ENCODE measurements at regions not wholly inside any gene's neighbourhood (a gene's known extent, or its start where the extent isn't known, plus 50 kb on each side); places are given as distances from the start of the nearest gene placed in this dataset.

DNA sequence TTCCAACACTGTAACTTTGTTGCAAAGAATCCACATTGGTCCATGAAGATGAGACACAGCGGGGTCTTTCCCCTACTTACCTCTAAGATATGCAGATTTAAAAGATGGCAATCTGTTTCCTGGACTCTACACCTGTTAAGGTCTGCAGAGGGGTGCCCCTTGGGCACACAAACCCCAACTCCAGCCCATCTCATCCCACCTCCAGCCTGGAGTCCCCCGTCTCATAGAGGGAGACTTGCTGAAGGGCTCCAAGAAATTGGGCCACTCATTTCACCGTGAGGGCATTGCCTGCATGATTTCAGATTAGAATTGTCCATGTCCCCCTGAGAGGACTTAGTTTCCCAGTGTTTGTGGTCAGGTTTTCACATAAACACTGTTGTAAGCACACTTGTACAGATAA lies 365.7 kb downstream of the IRX2 start (continued):
- TF ChIP-seq CREB1 (IDR thresholded peaks at IDR 0.05): no peak
- TF ChIP-seq, protein P1, sequence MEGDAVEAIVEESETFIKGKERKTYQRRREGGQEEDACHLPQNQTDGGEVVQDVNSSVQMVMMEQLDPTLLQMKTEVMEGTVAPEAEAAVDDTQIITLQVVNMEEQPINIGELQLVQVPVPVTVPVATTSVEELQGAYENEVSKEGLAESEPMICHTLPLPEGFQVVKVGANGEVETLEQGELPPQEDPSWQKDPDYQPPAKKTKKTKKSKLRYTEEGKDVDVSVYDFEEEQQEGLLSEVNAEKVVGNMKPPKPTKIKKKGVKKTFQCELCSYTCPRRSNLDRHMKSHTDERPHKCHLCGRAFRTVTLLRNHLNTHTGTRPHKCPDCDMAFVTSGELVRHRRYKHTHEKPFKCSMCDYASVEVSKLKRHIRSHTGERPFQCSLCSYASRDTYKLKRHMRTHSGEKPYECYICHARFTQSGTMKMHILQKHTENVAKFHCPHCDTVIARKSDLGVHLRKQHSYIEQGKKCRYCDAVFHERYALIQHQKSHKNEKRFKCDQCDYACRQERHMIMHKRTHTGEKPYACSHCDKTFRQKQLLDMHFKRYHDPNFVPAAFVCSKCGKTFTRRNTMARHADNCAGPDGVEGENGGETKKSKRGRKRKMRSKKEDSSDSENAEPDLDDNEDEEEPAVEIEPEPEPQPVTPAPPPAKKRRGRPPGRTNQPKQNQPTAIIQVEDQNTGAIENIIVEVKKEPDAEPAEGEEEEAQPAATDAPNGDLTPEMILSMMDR (IDR thresholded peaks at IDR 0.05; ENCODE audit: control extremely low read depth in 1 of 3, insufficient read depth in 1 of 3, low read depth in 1 of 3, low read length in 3 of 3): no peak
- no peak for TF ChIP-seq NRF1 (IDR thresholded peaks at IDR 0.05; ENCODE audit: low read depth, low read length)
- TF ChIP-seq YY1 (IDR thresholded peaks at IDR 0.05; ENCODE audit: low read depth, low read length): no peak
- TF ChIP-seq SRF (IDR thresholded peaks at IDR 0.05; ENCODE audit: low read depth, low read length): no peak
- TF ChIP-seq, protein P2, sequence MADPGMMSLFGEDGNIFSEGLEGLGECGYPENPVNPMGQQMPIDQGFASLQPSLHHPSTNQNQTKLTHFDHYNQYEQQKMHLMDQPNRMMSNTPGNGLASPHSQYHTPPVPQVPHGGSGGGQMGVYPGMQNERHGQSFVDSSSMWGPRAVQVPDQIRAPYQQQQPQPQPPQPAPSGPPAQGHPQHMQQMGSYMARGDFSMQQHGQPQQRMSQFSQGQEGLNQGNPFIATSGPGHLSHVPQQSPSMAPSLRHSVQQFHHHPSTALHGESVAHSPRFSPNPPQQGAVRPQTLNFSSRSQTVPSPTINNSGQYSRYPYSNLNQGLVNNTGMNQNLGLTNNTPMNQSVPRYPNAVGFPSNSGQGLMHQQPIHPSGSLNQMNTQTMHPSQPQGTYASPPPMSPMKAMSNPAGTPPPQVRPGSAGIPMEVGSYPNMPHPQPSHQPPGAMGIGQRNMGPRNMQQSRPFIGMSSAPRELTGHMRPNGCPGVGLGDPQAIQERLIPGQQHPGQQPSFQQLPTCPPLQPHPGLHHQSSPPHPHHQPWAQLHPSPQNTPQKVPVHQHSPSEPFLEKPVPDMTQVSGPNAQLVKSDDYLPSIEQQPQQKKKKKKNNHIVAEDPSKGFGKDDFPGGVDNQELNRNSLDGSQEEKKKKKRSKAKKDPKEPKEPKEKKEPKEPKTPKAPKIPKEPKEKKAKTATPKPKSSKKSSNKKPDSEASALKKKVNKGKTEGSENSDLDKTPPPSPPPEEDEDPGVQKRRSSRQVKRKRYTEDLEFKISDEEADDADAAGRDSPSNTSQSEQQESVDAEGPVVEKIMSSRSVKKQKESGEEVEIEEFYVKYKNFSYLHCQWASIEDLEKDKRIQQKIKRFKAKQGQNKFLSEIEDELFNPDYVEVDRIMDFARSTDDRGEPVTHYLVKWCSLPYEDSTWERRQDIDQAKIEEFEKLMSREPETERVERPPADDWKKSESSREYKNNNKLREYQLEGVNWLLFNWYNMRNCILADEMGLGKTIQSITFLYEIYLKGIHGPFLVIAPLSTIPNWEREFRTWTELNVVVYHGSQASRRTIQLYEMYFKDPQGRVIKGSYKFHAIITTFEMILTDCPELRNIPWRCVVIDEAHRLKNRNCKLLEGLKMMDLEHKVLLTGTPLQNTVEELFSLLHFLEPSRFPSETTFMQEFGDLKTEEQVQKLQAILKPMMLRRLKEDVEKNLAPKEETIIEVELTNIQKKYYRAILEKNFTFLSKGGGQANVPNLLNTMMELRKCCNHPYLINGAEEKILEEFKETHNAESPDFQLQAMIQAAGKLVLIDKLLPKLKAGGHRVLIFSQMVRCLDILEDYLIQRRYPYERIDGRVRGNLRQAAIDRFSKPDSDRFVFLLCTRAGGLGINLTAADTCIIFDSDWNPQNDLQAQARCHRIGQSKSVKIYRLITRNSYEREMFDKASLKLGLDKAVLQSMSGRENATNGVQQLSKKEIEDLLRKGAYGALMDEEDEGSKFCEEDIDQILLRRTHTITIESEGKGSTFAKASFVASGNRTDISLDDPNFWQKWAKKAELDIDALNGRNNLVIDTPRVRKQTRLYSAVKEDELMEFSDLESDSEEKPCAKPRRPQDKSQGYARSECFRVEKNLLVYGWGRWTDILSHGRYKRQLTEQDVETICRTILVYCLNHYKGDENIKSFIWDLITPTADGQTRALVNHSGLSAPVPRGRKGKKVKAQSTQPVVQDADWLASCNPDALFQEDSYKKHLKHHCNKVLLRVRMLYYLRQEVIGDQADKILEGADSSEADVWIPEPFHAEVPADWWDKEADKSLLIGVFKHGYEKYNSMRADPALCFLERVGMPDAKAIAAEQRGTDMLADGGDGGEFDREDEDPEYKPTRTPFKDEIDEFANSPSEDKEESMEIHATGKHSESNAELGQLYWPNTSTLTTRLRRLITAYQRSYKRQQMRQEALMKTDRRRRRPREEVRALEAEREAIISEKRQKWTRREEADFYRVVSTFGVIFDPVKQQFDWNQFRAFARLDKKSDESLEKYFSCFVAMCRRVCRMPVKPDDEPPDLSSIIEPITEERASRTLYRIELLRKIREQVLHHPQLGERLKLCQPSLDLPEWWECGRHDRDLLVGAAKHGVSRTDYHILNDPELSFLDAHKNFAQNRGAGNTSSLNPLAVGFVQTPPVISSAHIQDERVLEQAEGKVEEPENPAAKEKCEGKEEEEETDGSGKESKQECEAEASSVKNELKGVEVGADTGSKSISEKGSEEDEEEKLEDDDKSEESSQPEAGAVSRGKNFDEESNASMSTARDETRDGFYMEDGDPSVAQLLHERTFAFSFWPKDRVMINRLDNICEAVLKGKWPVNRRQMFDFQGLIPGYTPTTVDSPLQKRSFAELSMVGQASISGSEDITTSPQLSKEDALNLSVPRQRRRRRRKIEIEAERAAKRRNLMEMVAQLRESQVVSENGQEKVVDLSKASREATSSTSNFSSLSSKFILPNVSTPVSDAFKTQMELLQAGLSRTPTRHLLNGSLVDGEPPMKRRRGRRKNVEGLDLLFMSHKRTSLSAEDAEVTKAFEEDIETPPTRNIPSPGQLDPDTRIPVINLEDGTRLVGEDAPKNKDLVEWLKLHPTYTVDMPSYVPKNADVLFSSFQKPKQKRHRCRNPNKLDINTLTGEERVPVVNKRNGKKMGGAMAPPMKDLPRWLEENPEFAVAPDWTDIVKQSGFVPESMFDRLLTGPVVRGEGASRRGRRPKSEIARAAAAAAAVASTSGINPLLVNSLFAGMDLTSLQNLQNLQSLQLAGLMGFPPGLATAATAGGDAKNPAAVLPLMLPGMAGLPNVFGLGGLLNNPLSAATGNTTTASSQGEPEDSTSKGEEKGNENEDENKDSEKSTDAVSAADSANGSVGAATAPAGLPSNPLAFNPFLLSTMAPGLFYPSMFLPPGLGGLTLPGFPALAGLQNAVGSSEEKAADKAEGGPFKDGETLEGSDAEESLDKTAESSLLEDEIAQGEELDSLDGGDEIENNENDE (IDR thresholded peaks at IDR 0.05; ENCODE audit: insufficient replicate concordance, low read length): no peak

Data from H1 (cell line).